Sigmoid colon (tissue), 6 donors: ENCODE measurements at regions not wholly inside any gene's neighbourhood (a gene's known extent, or its start where the extent isn't known, plus 50 kb on each side); places are given as distances from the start of the nearest gene placed in this dataset.

Experiments used
- DNase-seq: peaks from one replicate; pipeline ENCODE4 v3.0.0-alpha.2; 2019
- H3K27ac ChIP-seq, 4 donors: fragments of 200-600 bp; sonication (generic); one replicate each; pipeline ENCODE4 v1.5.1; 2016 to 2019; ENCODE audit warnings: mild to moderate bottlenecking in 1 of 4
- H3K27me3 ChIP-seq, 3 donors: fragments of 200-600 bp; sonication (generic); one replicate each; pipeline ENCODE4 v1.5.1; 2019; ENCODE audit warnings: mild to moderate bottlenecking in 1 of 3
- H3K36me3 ChIP-seq, 4 donors: fragments of 200-600 bp; sonication (generic); one replicate each; pipeline ENCODE4 v1.5.1; 2016 to 2019
- H3K4me1 ChIP-seq, 4 donors: fragments of 200-600 bp; sonication (generic); one replicate each; pipeline ENCODE4 v1.5.1; 2017 to 2019
- H3K4me3 ChIP-seq, 4 donors: fragments of 200-600 bp; sonication (generic); one replicate each; pipeline ENCODE4 v1.5.1; 2017 to 2019; ENCODE audit warnings: mild to moderate bottlenecking in 2 of 4, moderate library complexity in 1 of 4
- H3K9me3 ChIP-seq, 4 donors: fragments of 200-600 bp in 3 of 4; sonication (generic) in 3 of 4; one replicate each; pipeline versions ENCODE4 v1.5.1 to v1.6.1; 2013 to 2019
- CTCF ChIP-seq, 4 experiments: fragments of 450-650 bp in 3 of 4; fragments of 200-600 bp in 1 of 4; IDR thresholded peaks; one replicate each; pipeline ENCODE4 v1.5.1; 2016 to 2019; ENCODE audit warnings: antibody characterized with exemption in 4 of 4, mild to moderate bottlenecking in 3 of 4, moderate library complexity in 2 of 4
- EP300 ChIP-seq, 4 donors: sonication (generic); formaldehyde crosslinking; IDR thresholded peaks; one replicate each; pipeline ENCODE4 v1.6.1; 2017; ENCODE audit warnings: antibody characterized with exemption in 4 of 4
- POLR2A ChIP-seq, 2 donors: fragments of 450-650 bp; IDR thresholded peaks; one replicate each; pipeline ENCODE4 v1.6.1; 2016; ENCODE audit warnings: antibody characterized with exemption in 2 of 2, mild to moderate bottlenecking in 2 of 2, moderate library complexity in 2 of 2
- POLR2AphosphoS5 ChIP-seq, 4 donors: sonication (generic); formaldehyde crosslinking; IDR thresholded peaks; one replicate each; pipeline ENCODE4 v1.6.1; 2017; ENCODE audit warnings: antibody characterized with exemption in 4 of 4
- WGBS, 2 donors: extraction: QIAGEN DNeasy Blood & Tissue Kit; methylation state at CpG; one replicate each; pipeline ENCODE4 v1.1.7; 2013; 5-methylcytosine and 5-hydroxymethylcytosine counted together
- intact Hi-C: fragments of 100-400 bp; cut with DNase I; formaldehyde crosslinking; loops from one replicate; pipeline ENCODE4 v1.15.1; 2023
- donor health status: healthy with polysubstance abuse.
- donor health status: healthy.

GRCh38 chr7:57384380-57384779, 65.6 kb upstream of the ZNF716 start:
- intact Hi-C loops: no loop called here
- DNase-seq: no peak

GRCh38 chr7:57385668-57386067, 64.3 kb upstream of the ZNF716 start:
- 82 to 83% methylated on average over 5 of the region's 5 CpGs for WGBS, 2 donors
- H3K9me3 ChIP-seq: peaks cover 0 to 5% (median 0%) of the 10 kb centered on the region in 4 donors
- TF ChIP-seq POLR2AphosphoS5 (IDR thresholded peaks at IDR 0.05) (no peak), CTCF (IDR thresholded peaks at IDR 0.05) (no peak), POLR2A (IDR thresholded peaks at IDR 0.05) (no peak), EP300 (IDR thresholded peaks at IDR 0.05) (no peak)
- DNase-seq: no peak
- intact Hi-C loops: no loop called here
- no peak overlapping the region for H3K27ac ChIP-seq
- H3K4me3 ChIP-seq: no peak overlapping the region
- no peaks in the 10 kb centered on the region for H3K4me1 ChIP-seq
- no peaks in the 10 kb centered on the region for H3K27me3 ChIP-seq
- H3K36me3 ChIP-seq: no peaks in the 10 kb centered on the region

More at GRCh38 chr7:57384380-57384779, 65.6 kb upstream of the ZNF716 start:
- TF ChIP-seq CTCF (IDR thresholded peaks at IDR 0.05): no peak
- TF ChIP-seq POLR2AphosphoS5 (IDR thresholded peaks at IDR 0.05): no peak
- no peak for TF ChIP-seq POLR2A (IDR thresholded peaks at IDR 0.05)
- no peak for TF ChIP-seq EP300 (IDR thresholded peaks at IDR 0.05)
- Histone ChIP-seq H3K4me3 (no peak overlapping the region), H3K27me3 (no peaks in the 10 kb centered on the region), H3K36me3 (no peaks in the 10 kb centered on the region), H3K9me3 (peaks cover 0 to 7% (median 0%) of the 10 kb centered on the region in 4 donors), H3K4me1 (no peaks in the 10 kb centered on the region), H3K27ac (no peak overlapping the region)
- WGBS, 2 donors: 86 to 87% methylated on average over 9 of the region's 9 CpGs

GRCh38 chr7:57388761-57389160, 61.2 kb upstream of the ZNF716 start:
- H3K4me3 ChIP-seq: no peak overlapping the region
- H3K9me3 ChIP-seq: peaks cover 0 to 18% (median 1%) of the 10 kb centered on the region in 4 donors
- no peak overlapping the region for H3K27ac ChIP-seq
- intact Hi-C loops: no loop called here
- 73 to 78% methylated on average over 7 of the region's 7 CpGs for WGBS, 2 donors
- H3K27me3 ChIP-seq: no peaks in the 10 kb centered on the region
- no peak for DNase-seq
- TF ChIP-seq POLR2A (IDR thresholded peaks at IDR 0.05) (no peak), CTCF (IDR thresholded peaks at IDR 0.05) (no peak), POLR2AphosphoS5 (IDR thresholded peaks at IDR 0.05) (no peak), EP300 (IDR thresholded peaks at IDR 0.05) (no peak)
- no peaks in the 10 kb centered on the region for H3K36me3 ChIP-seq
- no peaks in the 10 kb centered on the region for H3K4me1 ChIP-seq

- Histone ChIP-seq H3K4me1 (no peaks in the 10 kb centered on the region), H3K27me3 (peaks cover 0 to 7% (median 0%) of the 10 kb centered on the region in 3 donors), H3K9me3 (peaks cover 0 to 11% (median 0%) of the 10 kb centered on the region in 4 donors), H3K27ac (no peak overlapping the region), H3K36me3 (no peaks in the 10 kb centered on the region), H3K4me3 (no peak overlapping the region)
- TF ChIP-seq POLR2A (IDR thresholded peaks at IDR 0.05) (no peak), POLR2AphosphoS5 (IDR thresholded peaks at IDR 0.05) (no peak), EP300 (IDR thresholded peaks at IDR 0.05) (no peak), CTCF (IDR thresholded peaks at IDR 0.05) (no peak)
- DNase-seq: no peak
- intact Hi-C loops: no loop called here
- 90% methylated on average over 14 of the region's 14 CpGs for WGBS, 2 donors
These were observed 51.4 kb upstream of the ZNF716 start for GRCh38 chr7:57398548-57398947.
